CD4-positive, alpha-beta memory T cell (primary cell): ENCODE measurements at regions not wholly inside any gene's neighbourhood (a gene's known extent, or its start where the extent isn't known, plus 50 kb on each side); places are given as distances from the start of the nearest gene placed in this dataset.

Experiments
- CTCF ChIA-PET: fragments of 350-600 bp; sonication (Branson Sonifier 250); formaldehyde crosslinking; loops from one replicate; lab custom pipeline; 2021; ENCODE audit warnings: inconsistent platforms; ENCODE audit not compliant: partially characterized antibody; lab: Charles Lee
- POLR2A ChIA-PET: fragments of 350-600 bp; sonication (Branson Sonifier 250); formaldehyde crosslinking; loops from one replicate; lab custom pipeline; 2021; ENCODE audit not compliant: partially characterized antibody; lab: Charles Lee
- DNase-seq, 5 donors: peaks; one replicate each; pipeline versions ENCODE4 v3.0.0 to v3.0.0-alpha.2; 2020 to 2022; ENCODE audit warnings: mixed read lengths in 1 of 5
- H3K27ac ChIP-seq: one replicate; pipeline ENCODE4 v1.7.0; 2013; ENCODE audit warnings: low read depth, low read length
- H3K27me3 ChIP-seq: 2 replicates; pipeline ENCODE4 v1.7.0; 2013; ENCODE audit warnings: mild to moderate bottlenecking, low read length, moderate library complexity; ENCODE audit not compliant: insufficient read depth
- H3K36me3 ChIP-seq: 2 replicates; pipeline ENCODE4 v1.7.0; 2013; ENCODE audit warnings: mild to moderate bottlenecking, low read length, moderate library complexity; ENCODE audit not compliant: insufficient read depth
- H3K4me1 ChIP-seq: 2 replicates; pipeline ENCODE4 v1.7.0; 2013; ENCODE audit warnings: mild to moderate bottlenecking, low read length, moderate library complexity; ENCODE audit not compliant: insufficient read depth
- H3K4me3 ChIP-seq, 2 donors: one replicate each; pipeline ENCODE4 v1.7.0; 2013; ENCODE audit warnings: low read length in 2 of 2, mild to moderate bottlenecking in 1 of 2
- H3K9me3 ChIP-seq, 2 donors: one replicate each; pipeline ENCODE4 v1.7.0; 2013; ENCODE audit warnings: low read length in 2 of 2, control low read depth in 1 of 2; ENCODE audit not compliant: control insufficient read depth in 1 of 2
- H3K27ac Mint-ChIP-seq, 7 donors: one replicate each; pipeline ENCODE4 v1.8.0; 2020 to 2021; ENCODE audit warnings: mixed read lengths in 7 of 7, mild to moderate bottlenecking in 6 of 7, inconsistent platforms in 3 of 7, moderate library complexity in 3 of 7
- H3K27me3 Mint-ChIP-seq, 2 donors: one replicate each; pipeline ENCODE4 v1.8.0; 2020 to 2021; ENCODE audit warnings: mixed read lengths in 2 of 2
- H3K36me3 Mint-ChIP-seq, 2 donors: one replicate each; pipeline ENCODE4 v1.8.0; 2020 to 2021; ENCODE audit warnings: mixed read lengths in 2 of 2, inconsistent platforms in 1 of 2, mild to moderate bottlenecking in 1 of 2
- H3K4me1 Mint-ChIP-seq, 4 donors: one replicate each; pipeline ENCODE4 v1.8.0; 2020 to 2021; ENCODE audit warnings: mixed read lengths in 4 of 4, mild to moderate bottlenecking in 1 of 4
- H3K4me3 Mint-ChIP-seq, 8 donors: one replicate each; pipeline ENCODE4 v1.8.0; 2020 to 2021; ENCODE audit warnings: mixed read lengths in 8 of 8, mild to moderate bottlenecking in 7 of 8, moderate library complexity in 6 of 8, inconsistent platforms in 3 of 8
- H3K9me3 Mint-ChIP-seq, 8 donors: one replicate each; pipeline ENCODE4 v1.8.0; 2020 to 2021; ENCODE audit warnings: mixed read lengths in 8 of 8, mild to moderate bottlenecking in 5 of 8, inconsistent platforms in 3 of 8, moderate library complexity in 1 of 8
- intact Hi-C: fragments of 100-400 bp; cut with micrococcal nuclease; formaldehyde crosslinking; loops from one replicate; pipeline ENCODE4 v1.15.1; 2023

- Histone ChIP-seq H3K27me3 (no peaks in the 10 kb centered on the region), H3K4me1 (no peaks in the 10 kb centered on the region), H3K36me3 (no peaks in the 10 kb centered on the region), H3K9me3 (no peaks in the 10 kb centered on the region), H3K27ac (no peak overlapping the region), H3K4me3 (no peak overlapping the region)
- no peak overlapping the region for H3K4me3 Mint-ChIP-seq
- no peak overlapping the region for H3K27ac Mint-ChIP-seq
- CTCF ChIA-PET, result no interaction called here
- H3K27me3 Mint-ChIP-seq, result peaks cover 2 to 5% of the 10 kb centered on the region in 2 donors
- H3K36me3 Mint-ChIP-seq, result no peaks in the 10 kb centered on the region
- intact Hi-C loops, result no loop called here
- H3K4me1 Mint-ChIP-seq, result no peaks in the 10 kb centered on the region
- DNase-seq, result no peak
- POLR2A ChIA-PET, result no interaction called here
- H3K9me3 Mint-ChIP-seq, result peaks cover 0 to 3% (median 0%) of the 10 kb centered on the region in 8 donors
Observed at GRCh38 chr16:80903616-80904015, 99.2 kb upstream of the CDYL2 start.

DNA sequence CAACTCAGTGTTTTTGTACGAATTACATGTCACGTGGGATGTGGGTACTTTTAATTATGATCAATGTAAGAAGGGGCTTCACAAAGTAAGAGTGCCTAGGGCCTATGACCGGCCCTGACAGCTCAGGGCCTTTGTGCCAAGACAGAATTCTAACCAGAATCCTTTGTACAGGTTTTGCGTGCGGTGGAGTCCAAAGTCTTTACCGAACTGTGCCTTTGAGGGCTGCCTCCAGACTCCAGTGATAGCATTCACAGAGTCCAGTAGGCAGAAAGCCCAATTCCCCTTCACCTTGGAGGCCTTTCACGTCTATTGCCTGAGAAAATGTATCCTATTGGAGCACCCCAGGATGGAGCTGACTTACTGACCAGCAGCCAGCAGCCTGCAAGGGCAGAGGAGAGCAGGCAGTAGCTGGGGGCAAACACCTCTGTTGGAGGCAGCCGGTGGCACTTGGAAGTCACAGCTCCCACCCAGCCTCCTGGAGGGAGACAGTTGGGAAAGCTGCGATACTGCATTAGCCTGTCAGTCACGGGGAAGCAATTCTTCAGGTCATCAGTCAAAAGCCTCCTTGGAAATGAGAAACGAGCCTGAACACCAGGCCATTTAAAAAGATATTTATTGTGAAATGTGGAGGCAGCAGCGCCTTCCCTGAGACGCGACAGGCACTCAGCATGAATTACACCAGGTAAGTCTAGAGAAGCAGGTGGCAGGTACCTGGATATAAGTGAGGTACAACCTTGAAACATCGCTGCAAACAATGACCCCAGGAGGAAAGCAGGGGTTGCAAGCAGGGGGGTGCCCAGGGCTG is 98.1 kb upstream of the CDYL2 start:
- H3K4me3 ChIP-seq, result no peak overlapping the region
- CTCF ChIA-PET, result no interaction called here
- intact Hi-C loops, result no loop called here
- Mint-ChIP-seq H3K27ac (no peak overlapping the region), H3K9me3 (peaks cover 0 to 3% (median 0%) of the 10 kb centered on the region in 8 donors), H3K27me3 (peaks cover 2 to 5% of the 10 kb centered on the region in 2 donors), H3K36me3 (no peaks in the 10 kb centered on the region), H3K4me3 (no peak overlapping the region), H3K4me1 (no peaks in the 10 kb centered on the region)
- H3K9me3 ChIP-seq, result no peaks in the 10 kb centered on the region
- no peaks in the 10 kb centered on the region for H3K27me3 ChIP-seq
- POLR2A ChIA-PET, result no interaction called here
- H3K4me1 ChIP-seq, result no peaks in the 10 kb centered on the region
- DNase-seq, result no peak
- H3K36me3 ChIP-seq, result no peaks in the 10 kb centered on the region
- H3K27ac ChIP-seq, result no peak overlapping the region

DNA sequence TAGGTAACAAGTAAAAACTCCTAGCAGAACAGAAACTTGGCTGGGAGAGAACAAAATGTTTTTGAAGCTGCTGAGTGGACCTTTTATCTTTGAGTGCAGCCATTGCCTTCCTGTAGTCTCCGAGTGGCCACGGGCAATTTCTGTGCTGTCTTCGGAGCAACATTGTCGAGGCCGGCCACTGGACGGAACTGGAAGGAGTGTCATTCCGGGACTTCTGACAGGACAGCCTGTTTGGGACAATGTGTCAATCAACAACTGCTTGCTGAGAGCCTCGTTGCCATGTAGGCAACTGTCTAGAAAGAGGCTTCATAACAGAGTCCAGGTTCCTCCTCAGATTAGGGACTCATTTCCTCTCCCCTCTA is 96.2 kb upstream of the CDYL2 start:
- intact Hi-C loops, result no loop called here
- no peaks in the 10 kb centered on the region for H3K27me3 ChIP-seq
- no peak overlapping the region for H3K4me3 Mint-ChIP-seq
- H3K9me3 ChIP-seq, result no peaks in the 10 kb centered on the region
- no peaks in the 10 kb centered on the region for H3K4me1 Mint-ChIP-seq
- POLR2A ChIA-PET, result no interaction called here
- H3K27ac Mint-ChIP-seq, result no peak overlapping the region
- no peaks in the 10 kb centered on the region for H3K36me3 Mint-ChIP-seq
- peaks cover 0 to 6% (median 0%) of the 10 kb centered on the region in 8 donors for H3K9me3 Mint-ChIP-seq
- H3K27me3 Mint-ChIP-seq, result peaks cover 5 to 6% of the 10 kb centered on the region in 2 donors
- H3K27ac ChIP-seq, result no peak overlapping the region
- DNase-seq, result no peak
- CTCF ChIA-PET, result no interaction called here
- no peaks in the 10 kb centered on the region for H3K4me1 ChIP-seq
- no peak overlapping the region for H3K4me3 ChIP-seq
- H3K36me3 ChIP-seq, result no peaks in the 10 kb centered on the region

- H3K27me3 Mint-ChIP-seq, result peaks cover 6% of the 10 kb centered on the region in 2 donors
- Histone ChIP-seq H3K4me1 (no peaks in the 10 kb centered on the region), H3K27me3 (no peaks in the 10 kb centered on the region), H3K27ac (no peak overlapping the region), H3K9me3 (no peaks in the 10 kb centered on the region), H3K4me3 (no peak overlapping the region), H3K36me3 (no peaks in the 10 kb centered on the region)
- H3K36me3 Mint-ChIP-seq, result no peaks in the 10 kb centered on the region
- no peaks in the 10 kb centered on the region for H3K4me1 Mint-ChIP-seq
- H3K4me3 Mint-ChIP-seq, result no peak overlapping the region
- CTCF ChIA-PET, result no interaction called here
- H3K27ac Mint-ChIP-seq, result no peak overlapping the region
- intact Hi-C loops, result no loop called here
- DNase-seq, result no peak
- peaks cover 0 to 6% (median 0%) of the 10 kb centered on the region in 8 donors for H3K9me3 Mint-ChIP-seq
- POLR2A ChIA-PET, result no interaction called here
Observed at GRCh38 chr16:80899809-80900592, 95.6 kb upstream of the CDYL2 start.

DNA sequence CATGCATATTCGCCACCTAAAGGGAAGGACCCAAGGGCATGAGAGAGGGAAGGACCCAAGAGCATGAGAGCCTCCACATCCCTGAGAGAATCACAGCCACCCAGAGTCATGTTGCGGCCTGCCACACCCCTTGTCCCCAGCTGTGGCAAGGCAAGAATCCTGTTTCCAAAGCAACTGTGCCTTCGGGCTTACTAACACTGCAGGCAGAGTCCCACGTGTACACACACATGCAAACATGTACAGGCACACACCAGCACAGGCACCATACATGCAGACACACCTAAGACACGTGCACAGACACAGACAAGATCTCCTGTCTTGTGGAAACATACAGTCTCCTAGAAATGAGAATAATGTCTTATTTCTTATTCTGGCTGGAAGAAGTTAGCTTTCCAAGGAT is 92.4 kb upstream of the CDYL2 start:
- H3K4me3 Mint-ChIP-seq, result no peak overlapping the region
- no peaks in the 10 kb centered on the region for H3K27me3 ChIP-seq
- no peaks in the 10 kb centered on the region for H3K36me3 Mint-ChIP-seq
- no peaks in the 10 kb centered on the region for H3K4me1 ChIP-seq
- H3K27ac ChIP-seq, result no peak overlapping the region
- no peak overlapping the region for H3K4me3 ChIP-seq
- no peaks in the 10 kb centered on the region for H3K9me3 ChIP-seq
- H3K9me3 Mint-ChIP-seq, result peaks cover 0 to 6% (median 0%) of the 10 kb centered on the region in 8 donors
- DNase-seq, result no peak
- ChIA-PET CTCF (no interaction called here), POLR2A (no interaction called here)
- intact Hi-C loops, result no loop called here
- H3K4me1 Mint-ChIP-seq, result no peaks in the 10 kb centered on the region
- no peaks in the 10 kb centered on the region for H3K36me3 ChIP-seq
- no peak overlapping the region for H3K27ac Mint-ChIP-seq
- peaks cover 6% of the 10 kb centered on the region in 2 donors for H3K27me3 Mint-ChIP-seq

DNA sequence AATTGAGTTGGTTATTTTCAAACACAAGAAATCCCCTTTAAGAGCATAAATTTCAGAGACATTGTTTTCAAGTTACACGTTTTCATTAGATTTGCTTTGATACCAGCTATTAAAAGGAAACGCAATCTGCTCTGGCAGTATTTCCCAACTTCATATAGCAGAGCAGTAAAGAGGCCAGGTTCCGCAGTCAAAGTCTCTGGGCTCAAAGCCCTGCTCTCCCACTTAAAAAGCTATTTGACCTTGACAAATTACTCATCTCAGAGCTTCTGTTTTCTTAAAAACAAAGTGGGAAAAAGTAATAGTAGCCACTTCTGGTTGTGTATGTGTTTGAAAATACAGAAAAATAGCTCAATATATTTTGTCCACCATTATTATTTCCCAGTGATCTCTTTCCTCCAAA is 89.7 kb upstream of the CDYL2 start:
- Mint-ChIP-seq H3K4me1 (no peaks in the 10 kb centered on the region), H3K4me3 (no peak overlapping the region), H3K36me3 (no peaks in the 10 kb centered on the region), H3K9me3 (peaks cover 0 to 3% (median 0%) of the 10 kb centered on the region in 8 donors), H3K27ac (no peak overlapping the region), H3K27me3 (peaks cover 1 to 9% of the 10 kb centered on the region in 2 donors)
- Histone ChIP-seq H3K4me1 (no peaks in the 10 kb centered on the region), H3K9me3 (no peaks in the 10 kb centered on the region), H3K36me3 (no peaks in the 10 kb centered on the region), H3K27me3 (no peaks in the 10 kb centered on the region), H3K4me3 (no peak overlapping the region), H3K27ac (no peak overlapping the region)
- intact Hi-C loops, result no loop called here
- POLR2A ChIA-PET, result no interaction called here
- no peak for DNase-seq
- CTCF ChIA-PET, result no interaction called here

DNA sequence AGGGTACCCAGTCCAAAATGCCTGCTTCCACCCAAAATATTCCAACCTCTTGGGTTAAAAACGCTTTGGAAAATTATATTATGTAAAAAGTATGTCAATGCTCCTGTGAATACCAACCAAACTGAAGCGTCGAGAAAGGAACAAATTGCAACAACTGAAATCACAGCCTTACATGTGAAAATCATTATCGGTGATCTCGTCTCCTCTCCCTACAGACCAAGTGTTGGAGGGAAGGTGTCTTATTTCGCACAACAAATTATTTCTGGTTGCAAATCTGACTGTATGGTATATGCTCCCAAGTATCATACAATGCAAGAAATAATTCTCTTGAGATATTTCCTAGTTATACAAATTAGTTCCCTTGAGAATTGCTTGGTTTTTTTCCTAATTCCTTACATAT is 89.3 kb upstream of the CDYL2 start:
- H3K27me3 ChIP-seq, result no peaks in the 10 kb centered on the region
- Mint-ChIP-seq H3K36me3 (no peaks in the 10 kb centered on the region), H3K9me3 (peaks cover 0 to 3% (median 0%) of the 10 kb centered on the region in 8 donors), H3K27ac (no peak overlapping the region), H3K27me3 (peaks cover 1 to 9% of the 10 kb centered on the region in 2 donors), H3K4me3 (no peak overlapping the region), H3K4me1 (no peaks in the 10 kb centered on the region)
- H3K9me3 ChIP-seq, result no peaks in the 10 kb centered on the region
- no peak for DNase-seq
- CTCF ChIA-PET, result no interaction called here
- no peak overlapping the region for H3K27ac ChIP-seq
- no peak overlapping the region for H3K4me3 ChIP-seq
- intact Hi-C loops, result no loop called here
- H3K36me3 ChIP-seq, result no peaks in the 10 kb centered on the region
- no peaks in the 10 kb centered on the region for H3K4me1 ChIP-seq
- POLR2A ChIA-PET, result no interaction called here
